Loucy (cell line): ENCODE measurements at regions not wholly inside any gene's neighbourhood (a gene's known extent, or its start where the extent isn't known, plus 50 kb on each side); places are given as distances from the start of the nearest gene placed in this dataset.

Source experiments
- H2AFZ ChIP-seq: fragments of 200-600 bp; sonication (generic); 2 replicates; pipeline ENCODE4 v1.6.0; 2016; ENCODE audit warnings: antibody characterized with exemption, mild to moderate bottlenecking, low read length, moderate library complexity
- H3F3A ChIP-seq: fragments of 200-600 bp; 2 replicates; pipeline ENCODE4 v1.6.0; 2016; ENCODE audit warnings: antibody characterized with exemption, low read depth, mild to moderate bottlenecking
- H3K27me3 ChIP-seq: fragments of 200-600 bp; sonication (generic); 2 replicates; pipeline ENCODE4 v1.6.1; 2014; ENCODE audit warnings: low read length, mild to moderate bottlenecking; ENCODE audit not compliant: insufficient read depth, poor library complexity, severe bottlenecking
- H3K36me3 ChIP-seq: fragments of 200-600 bp; sonication (generic); 2 replicates; pipeline ENCODE4 v1.6.1; 2016; ENCODE audit warnings: low read length; ENCODE audit not compliant: insufficient read depth
- H3K4me1 ChIP-seq: fragments of 200-600 bp; sonication (generic); 2 replicates; pipeline ENCODE4 v1.5.1; 2014; ENCODE audit warnings: low read length, mild to moderate bottlenecking; ENCODE audit not compliant: insufficient read depth, poor library complexity, severe bottlenecking
- H3K4me2 ChIP-seq: fragments of 200-600 bp; sonication (generic); 2 replicates; pipeline ENCODE4 v1.6.0; 2014; ENCODE audit warnings: antibody characterized with exemption, low read length, low read depth, mild to moderate bottlenecking; ENCODE audit not compliant: poor library complexity, severe bottlenecking
- H3K4me3 ChIP-seq: fragments of 200-600 bp; sonication (generic); 2 replicates; pipeline ENCODE4 v1.5.1; 2014; ENCODE audit warnings: low read length, mild to moderate bottlenecking, mixed read lengths; ENCODE audit not compliant: poor library complexity, severe bottlenecking
- H3K79me2 ChIP-seq: fragments of 200-600 bp; sonication (generic); 2 replicates; pipeline ENCODE4 v1.6.1; 2014; ENCODE audit warnings: low read length; ENCODE audit not compliant: insufficient read depth
- H3K9ac ChIP-seq: fragments of 200-600 bp; sonication (generic); 2 replicates; pipeline ENCODE4 v1.6.0; 2014; ENCODE audit warnings: mild to moderate bottlenecking, low read depth, low read length, moderate library complexity; ENCODE audit not compliant: poor library complexity, severe bottlenecking
- H3K9me2 ChIP-seq: fragments of 200-600 bp; sonication (generic); replicated peaks from 2 replicates; pipeline ENCODE4 v1.6.1; 2016; ENCODE audit warnings: low read depth, low read length, mixed read lengths
- H3K9me3 ChIP-seq: fragments of 200-600 bp; sonication (generic); 2 replicates; pipeline ENCODE4 v1.6.1; 2014; ENCODE audit warnings: mild to moderate bottlenecking, antibody characterized with exemption, low read length, low read depth; ENCODE audit not compliant: insufficient read depth
- H4K20me1 ChIP-seq: fragments of 200-600 bp; sonication (generic); 2 replicates; pipeline ENCODE4 v1.6.0; 2014; ENCODE audit warnings: antibody characterized with exemption, low read length, mild to moderate bottlenecking; ENCODE audit not compliant: insufficient read depth, poor library complexity, severe bottlenecking
- CTCF ChIP-seq: fragments of 200-600 bp; sonication (generic); conservative IDR thresholded peaks from 2 replicates; pipeline ENCODE4 v1.5.1; 2014; ENCODE audit warnings: mild to moderate bottlenecking, antibody characterized with exemption, low read length
- EZH2phosphoT487 ChIP-seq: fragments of 200-600 bp; IDR thresholded peaks from 2 replicates; pipeline ENCODE4 v1.6.1; 2018; ENCODE audit warnings: antibody characterized with exemption, mild to moderate bottlenecking, moderate library complexity, borderline replicate concordance

DNA sequence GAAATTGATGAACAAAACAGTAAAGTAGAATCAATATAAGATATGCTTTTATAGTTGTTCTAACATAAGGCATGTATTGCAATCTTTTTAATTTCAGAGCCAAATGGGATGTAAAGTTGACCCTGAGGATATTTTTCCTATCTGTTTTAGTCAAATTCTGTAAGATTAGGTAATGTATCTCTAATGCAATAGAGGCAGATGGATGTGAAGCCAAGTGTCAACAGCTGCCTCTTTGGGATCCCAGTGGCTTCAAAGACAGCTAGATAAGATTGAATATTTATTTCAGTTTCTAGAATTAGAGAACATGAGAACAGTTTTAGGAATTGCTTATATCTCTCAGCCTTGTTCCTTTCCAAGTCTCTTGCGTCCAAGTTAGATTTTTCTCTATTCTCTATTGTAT is 208.3 kb downstream of the DNAJB9 start:
- TF ChIP-seq CTCF = no peak
- TF ChIP-seq EZH2phosphoT487 = no peak
- H3K4me3 ChIP-seq = no peak overlapping the region

DNA sequence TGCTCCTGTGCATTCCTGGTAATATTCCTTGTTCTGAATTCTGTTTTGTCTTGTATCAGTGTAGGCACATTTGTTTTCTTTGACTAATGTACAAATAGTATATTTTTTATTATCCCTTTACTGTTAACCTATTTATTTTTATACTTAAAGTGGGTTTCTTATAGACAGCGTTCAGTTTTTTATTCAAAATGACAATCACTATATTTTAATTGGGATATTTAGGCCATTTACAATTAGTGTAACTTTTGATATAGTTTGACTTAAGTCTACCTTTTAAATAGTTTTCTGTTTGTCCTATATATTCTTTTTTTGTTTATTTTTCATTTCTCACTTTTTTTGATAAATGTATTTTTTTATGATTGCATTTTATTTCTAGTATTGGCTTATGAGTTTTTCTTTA is 219.8 kb downstream of the DNAJB9 start:
- Histone ChIP-seq H3K4me3 (no peak overlapping the region), H3K27me3 (no peaks in the 10 kb centered on the region), H3K4me1 (no peaks in the 10 kb centered on the region), H2AFZ (no peak overlapping the region), H3F3A (no peaks in the 10 kb centered on the region), H3K36me3 (no peaks in the 10 kb centered on the region), H3K4me2 (no peak overlapping the region), H3K9me2 (no peaks in the 10 kb centered on the region), H3K9ac (no peak overlapping the region), H3K9me3 (0 out of 2 replicates have a peak, but pooled peaks cover 3% of the 10 kb centered on the region), H4K20me1 (no peaks in the 10 kb centered on the region), H3K79me2 (no peaks in the 10 kb centered on the region)
- TF ChIP-seq CTCF (no peak), EZH2phosphoT487 (no peak)

More for the DNA sequence above, 208.3 kb downstream of the DNAJB9 start:
- H3K9me3 ChIP-seq = no peaks in the 10 kb centered on the region
- H3F3A ChIP-seq = no peaks in the 10 kb centered on the region
- no peak overlapping the region for H3K9ac ChIP-seq
- H3K36me3 ChIP-seq = no peaks in the 10 kb centered on the region
- H4K20me1 ChIP-seq = no peaks in the 10 kb centered on the region
- no peak overlapping the region for H3K4me2 ChIP-seq
- no peaks in the 10 kb centered on the region for H3K4me1 ChIP-seq
- H3K27me3 ChIP-seq = no peaks in the 10 kb centered on the region
- H3K79me2 ChIP-seq = no peaks in the 10 kb centered on the region
- H3K9me2 ChIP-seq = no peaks in the 10 kb centered on the region
- H2AFZ ChIP-seq = no peak overlapping the region

DNA sequence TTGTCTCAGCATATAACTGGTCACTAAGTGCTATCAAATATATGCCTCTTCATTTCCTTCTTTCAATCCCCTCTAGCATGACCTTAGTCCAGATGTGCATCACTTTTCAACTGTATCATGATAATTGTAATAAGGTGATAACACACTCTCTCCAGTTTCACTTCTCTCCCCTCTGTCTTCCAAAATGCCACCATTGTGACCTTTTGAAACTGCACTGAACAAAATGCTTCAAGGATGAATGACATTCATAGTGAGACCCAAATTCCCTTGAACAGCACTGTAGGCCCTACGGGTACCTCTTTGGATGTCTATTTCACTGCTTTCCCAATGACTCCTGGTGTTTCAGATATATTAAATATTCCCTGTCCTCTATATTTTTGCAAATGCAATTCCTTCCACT is 224.8 kb downstream of the DNAJB9 start:
- no peaks in the 10 kb centered on the region for H3K9me2 ChIP-seq
- no peaks in the 10 kb centered on the region for H3K27me3 ChIP-seq
- H3F3A ChIP-seq = no peaks in the 10 kb centered on the region
- no peaks in the 10 kb centered on the region for H3K4me1 ChIP-seq
- H3K4me3 ChIP-seq = no peak overlapping the region
- H4K20me1 ChIP-seq = no peaks in the 10 kb centered on the region
- H3K9ac ChIP-seq = no peak overlapping the region
- H3K4me2 ChIP-seq = no peak overlapping the region
- TF ChIP-seq EZH2phosphoT487 = no peak
- no peak for TF ChIP-seq CTCF
- H2AFZ ChIP-seq = no peak overlapping the region
- 0 out of 2 replicates have a peak, but pooled peaks cover 3% of the 10 kb centered on the region for H3K9me3 ChIP-seq
- no peaks in the 10 kb centered on the region for H3K36me3 ChIP-seq
- no peaks in the 10 kb centered on the region for H3K79me2 ChIP-seq
